DLD1 (cell line): ENCODE measurements at regions not wholly inside any gene's neighbourhood (a gene's known extent, or its start where the extent isn't known, plus 50 kb on each side); places are given as distances from the start of the nearest gene placed in this dataset.
"Not testable (repeated sequence)": the region's sequence is repeated elsewhere in the genome, so short reads cannot be mapped to it uniquely, and the experiment has no call there.

Source experiments
- in situ Hi-C: cut with HindIII; loops from 2 replicates; pipeline ENCODE4 v1.10.0; 2017; ENCODE audit warnings: low sequenced_read_pairs

DNA sequence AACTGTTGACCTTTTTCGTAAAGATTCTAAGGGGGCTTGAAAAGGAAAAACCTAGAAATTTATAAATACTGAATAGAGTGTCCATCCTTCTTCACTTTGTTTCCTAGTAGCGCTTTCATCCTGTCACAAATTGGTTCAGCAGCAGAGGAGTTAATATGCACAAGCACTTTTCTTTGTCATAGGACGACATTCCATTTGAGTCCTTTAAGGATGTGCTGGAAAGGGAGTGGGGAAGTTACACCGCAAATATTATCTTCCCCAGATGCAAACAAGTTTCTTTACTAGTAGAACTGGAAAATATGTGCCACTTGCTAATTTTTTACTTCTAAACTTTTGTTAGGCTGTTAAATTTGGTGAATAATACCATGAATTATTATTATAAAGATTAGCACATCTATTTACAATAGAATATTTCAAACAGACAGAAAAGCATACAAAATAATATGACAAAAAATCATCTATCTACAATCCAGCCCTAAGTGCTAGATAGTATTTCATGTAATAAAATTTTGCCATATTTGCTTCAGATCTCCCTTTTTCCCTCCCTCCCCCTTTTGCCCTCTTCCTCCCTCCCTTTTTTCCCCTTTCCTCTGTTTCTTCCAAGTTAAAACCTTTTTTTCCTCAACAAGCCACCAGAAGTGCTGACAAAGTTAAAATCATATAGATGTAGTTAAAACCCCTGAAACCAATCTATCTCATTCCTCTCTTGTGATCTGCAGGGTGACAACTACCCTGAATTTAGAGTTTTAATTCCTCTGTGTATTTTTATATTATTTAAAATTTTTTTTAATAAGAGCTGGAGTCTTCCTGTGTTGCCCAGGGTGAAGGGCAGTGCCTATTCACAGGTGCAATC is 50.5 kb upstream of the MAP4K3 start:
- in situ Hi-C loops = no loop called here

DNA sequence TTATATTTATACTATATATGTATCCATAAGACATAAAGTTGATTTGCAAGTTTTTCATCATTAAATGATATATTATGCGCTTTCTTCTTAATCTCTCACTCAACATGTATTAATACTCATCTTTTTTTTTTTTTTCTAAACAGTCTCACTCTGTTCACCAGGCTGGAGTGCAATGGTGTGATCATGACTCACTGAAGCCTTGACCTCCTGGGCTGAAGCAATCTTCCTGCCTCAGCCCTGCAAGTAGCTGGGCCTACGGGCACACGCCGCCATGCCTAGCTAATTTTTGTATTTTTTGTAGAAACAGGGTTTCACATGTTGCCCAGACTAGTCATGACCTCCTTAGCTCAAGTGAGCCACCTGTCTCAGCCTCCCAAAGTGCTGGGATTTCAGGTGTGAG is 51.4 kb upstream of the MAP4K3 start:
- in situ Hi-C loops = no loop called here

DNA sequence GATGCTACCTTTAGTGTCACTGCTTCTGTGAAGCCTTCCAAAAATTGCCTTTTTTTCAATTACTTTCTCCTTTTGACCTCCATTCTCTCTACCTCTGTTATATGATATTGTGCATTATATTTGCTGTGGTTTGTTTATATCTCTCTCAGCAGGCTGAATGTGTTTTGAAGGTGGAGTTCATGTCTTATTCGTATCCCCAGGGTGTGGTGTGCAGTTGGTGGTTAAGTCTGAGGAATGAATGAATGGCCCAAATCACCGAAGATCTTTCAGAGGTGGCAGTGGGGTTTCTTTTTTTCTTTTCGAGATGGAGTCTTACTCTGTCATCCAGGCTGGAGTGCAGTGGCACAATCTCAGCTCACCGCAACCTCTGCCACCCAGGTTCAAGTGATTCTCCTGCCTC is 53.5 kb upstream of the MAP4K3 start:
- in situ Hi-C loops = no loop called here

DNA sequence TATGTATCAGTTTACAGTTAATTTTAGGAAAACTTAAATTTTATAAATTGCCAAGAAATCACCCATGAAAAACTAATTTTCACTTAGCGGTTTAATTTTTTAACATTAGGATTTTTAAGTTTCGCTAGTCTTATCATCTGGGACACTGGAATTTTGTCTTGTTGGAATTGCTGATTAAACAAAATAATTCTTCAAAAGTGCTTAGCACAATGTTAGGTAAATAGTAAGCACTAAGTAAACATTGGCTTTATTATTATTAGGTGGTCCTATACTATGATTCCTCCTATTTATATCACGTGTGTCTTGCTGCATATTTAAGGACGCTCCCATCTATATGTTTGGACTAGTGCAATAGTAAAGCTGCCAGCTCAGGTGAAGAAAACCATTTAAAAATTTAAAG is 54.6 kb upstream of the MAP4K3 start:
- in situ Hi-C loops = no loop called here

DNA sequence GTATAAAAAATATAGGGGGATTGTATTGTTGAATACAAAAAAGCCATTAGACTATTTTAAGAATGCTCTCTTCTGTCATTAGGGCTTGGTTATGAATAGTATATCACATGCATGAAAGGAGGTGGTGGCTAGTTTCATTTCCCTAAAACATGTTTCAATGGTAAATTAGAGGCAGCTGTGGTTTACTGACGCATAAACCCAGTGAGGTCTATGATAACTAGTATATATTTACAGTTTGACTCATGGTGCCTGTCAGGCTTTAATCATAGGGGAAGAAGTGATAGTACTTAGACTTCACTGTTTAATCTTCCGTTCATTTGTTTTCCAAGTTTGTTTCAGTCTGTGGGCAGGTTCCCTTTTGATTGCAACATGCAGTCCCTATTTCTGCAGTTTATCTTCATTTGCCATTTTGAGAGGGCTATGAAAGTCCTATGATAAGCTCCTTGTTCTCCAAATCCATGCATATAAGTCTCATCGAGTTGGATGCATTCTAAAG is 55.1 kb upstream of the MAP4K3 start:
- in situ Hi-C loops = no loop called here

DNA sequence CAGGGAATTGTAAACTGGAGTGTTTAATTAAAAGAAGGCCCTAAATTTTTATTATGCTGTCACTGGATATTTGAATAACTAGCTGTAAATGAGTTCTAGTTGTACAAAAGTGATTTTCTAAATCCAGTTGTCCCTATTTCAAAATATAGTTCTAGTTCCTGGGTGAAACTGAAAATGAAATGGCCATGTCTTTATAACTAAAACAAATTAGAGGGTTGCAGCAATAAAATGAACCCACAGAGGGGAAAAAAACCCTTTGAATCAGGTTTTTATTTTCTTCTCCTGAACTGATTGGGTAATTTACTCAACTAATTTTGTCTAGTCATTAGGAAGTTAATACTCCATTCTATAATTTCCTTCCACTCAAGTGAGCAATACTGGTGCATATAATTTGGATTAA is 55.6 kb upstream of the MAP4K3 start:
- in situ Hi-C loops = no loop called here

DNA sequence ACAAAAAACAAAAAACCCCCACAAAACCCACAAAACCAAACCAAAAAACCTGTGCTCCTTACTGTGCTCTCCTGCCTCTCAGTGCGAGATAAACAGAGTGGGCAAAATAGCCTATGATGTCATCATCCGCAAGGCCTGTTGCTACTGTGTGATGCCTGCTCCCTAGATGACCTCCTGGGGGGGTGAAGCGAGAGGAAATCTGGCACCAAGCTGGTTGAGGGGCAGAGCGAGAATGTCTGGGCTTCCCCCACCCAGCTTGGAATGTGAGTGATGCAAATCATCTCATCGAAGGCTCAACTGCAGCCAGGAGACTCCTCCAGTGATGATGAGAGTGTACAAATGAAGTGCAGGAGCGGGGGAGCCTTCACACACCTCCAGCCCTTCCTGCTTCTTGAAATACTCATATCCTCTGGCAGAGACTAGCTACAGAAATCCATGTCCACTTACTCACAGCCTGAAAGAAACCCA is 57.7 kb upstream of the MAP4K3 start:
- in situ Hi-C loops = no loop called here

DNA sequence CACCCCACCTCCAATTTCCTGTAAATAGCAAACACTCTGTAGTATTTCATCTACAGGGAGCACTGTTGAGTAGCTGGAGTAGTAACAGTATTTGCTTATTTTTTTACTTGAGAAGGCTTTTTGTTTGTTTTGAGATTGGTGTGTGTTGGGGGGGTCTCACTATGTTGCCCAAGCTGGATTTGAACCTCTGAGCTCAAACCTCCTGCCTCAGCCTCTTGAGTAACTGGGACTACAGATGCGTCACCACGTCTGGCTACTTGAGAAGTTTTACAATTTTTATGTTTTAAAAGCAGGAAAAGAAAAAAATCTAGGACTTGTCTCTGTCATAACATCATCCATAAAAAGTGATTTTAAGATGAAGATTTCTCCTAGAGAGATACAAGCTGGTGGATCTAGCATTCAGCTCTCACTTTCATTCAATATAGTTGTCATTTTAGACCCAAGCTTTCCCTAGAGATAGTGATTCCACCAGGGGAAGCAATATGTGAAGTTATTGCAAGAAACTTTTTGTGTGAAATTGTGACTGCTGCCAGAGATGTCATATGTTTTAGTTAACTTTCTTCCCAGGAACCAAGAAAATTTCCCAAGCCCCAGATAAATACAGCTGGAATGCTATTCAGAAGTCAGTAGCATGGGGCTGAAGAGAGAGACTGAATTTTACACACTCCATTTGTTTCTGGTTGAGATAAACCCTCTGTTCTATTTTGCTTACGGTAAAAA is 60.2 kb upstream of the MAP4K3 start:
- in situ Hi-C loops = no loop called here

DNA sequence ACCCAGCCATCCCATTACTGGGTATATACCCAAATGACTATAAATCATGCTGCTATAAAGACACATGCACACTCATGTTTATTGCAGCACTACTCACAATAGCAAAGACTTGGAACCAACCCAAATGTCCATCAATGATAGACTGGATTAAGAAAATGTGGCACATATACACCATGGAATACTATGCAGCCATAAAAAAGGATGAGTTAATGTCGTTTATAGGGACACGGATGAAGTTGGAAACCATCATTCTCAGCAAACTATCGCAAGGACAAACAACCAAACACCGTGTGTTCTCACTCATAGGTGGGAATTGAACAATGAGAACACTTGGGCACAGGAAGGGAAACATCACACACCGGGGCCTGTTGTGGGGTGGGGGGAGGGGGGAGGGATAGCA is 61.1 kb upstream of the MAP4K3 start:
- in situ Hi-C loops = not testable (repeated sequence)

DNA sequence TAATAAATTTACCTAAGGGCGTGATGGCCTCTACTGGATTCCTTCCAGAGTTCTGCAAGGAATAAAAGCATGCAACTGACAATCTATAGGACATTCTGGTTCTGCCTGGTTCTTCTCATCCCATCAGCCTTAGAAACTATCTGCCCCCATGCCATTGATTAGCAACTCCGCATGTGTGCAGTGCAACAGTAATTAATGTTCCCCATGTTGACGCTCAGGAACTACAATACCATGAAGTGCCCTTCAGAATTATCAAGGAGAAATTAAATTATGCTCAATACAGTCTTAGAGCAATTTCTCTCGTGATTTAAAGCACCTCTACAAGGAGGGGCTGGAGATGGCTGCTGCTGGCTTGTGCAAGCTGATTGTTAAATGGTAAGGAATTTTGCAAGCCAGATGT is 61.7 kb upstream of the MAP4K3 start:
- in situ Hi-C loops = no loop called here

DNA sequence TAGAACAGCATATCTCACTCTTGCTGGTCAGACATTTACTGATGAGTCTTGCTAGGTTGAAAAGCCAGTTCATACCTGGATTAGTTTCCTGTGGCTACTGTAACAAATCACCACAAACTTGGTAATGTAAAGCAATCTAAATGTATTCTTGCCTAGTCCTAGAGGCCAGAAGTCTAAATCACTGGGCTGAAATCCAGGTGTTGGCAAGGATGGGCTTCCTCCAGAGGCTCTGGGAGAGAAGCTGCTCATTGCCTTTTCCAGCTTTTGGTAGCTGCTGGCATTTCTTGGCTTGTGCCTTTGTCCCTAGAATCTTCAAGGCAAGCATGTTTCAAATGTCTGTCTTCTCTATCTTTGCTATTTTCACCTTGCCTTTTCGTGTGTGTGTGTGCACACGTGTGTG is 62.3 kb upstream of the MAP4K3 start:
- in situ Hi-C loops = no loop called here

DNA sequence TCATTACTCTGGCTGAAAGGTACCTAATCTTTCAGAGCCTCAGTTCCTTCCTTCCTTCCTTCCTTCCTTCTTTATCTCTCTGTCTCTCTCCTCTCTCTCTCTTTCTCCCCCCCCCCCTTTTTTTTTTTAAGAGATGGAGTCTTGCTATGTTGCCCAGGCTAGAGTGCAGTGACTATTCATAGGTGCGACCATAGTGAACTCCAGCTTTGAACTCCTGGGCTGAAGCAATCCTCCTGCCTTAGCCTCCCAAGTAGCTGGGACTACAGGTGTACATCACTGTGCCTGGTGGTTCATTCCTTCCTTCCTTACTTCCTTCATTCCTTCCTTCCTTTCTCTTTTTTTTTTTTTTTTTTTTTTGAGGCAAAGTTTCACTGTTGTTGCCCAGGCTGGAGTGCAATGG is 64.3 kb upstream of the MAP4K3 start:
- in situ Hi-C loops = loop anchor here (25.0 kb wide), 1 partner anchor 236 kb away; no protein-coding TSS in a partner anchor

DNA sequence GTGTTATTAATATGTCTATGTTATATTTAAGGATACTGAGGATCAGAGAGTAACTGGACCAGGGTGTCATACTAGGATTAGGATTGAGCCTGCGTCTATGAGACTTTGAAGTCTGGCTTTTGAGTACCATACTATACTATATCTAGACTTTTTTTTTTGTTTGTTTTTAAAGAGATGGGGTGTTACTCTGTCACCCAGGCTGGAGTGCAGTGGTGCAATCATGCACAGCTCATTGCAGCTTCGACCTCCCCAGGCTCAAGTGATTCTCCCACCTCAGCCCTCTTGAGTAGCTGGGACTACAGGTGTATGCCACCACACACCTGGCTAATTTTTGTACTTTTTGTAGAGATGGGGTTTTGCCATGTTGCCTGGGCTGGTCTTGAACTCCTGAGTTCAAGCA is 66.2 kb upstream of the MAP4K3 start:
- in situ Hi-C loops = loop anchor here (25.0 kb wide), 1 partner anchor 234 kb away; no protein-coding TSS in a partner anchor

DNA sequence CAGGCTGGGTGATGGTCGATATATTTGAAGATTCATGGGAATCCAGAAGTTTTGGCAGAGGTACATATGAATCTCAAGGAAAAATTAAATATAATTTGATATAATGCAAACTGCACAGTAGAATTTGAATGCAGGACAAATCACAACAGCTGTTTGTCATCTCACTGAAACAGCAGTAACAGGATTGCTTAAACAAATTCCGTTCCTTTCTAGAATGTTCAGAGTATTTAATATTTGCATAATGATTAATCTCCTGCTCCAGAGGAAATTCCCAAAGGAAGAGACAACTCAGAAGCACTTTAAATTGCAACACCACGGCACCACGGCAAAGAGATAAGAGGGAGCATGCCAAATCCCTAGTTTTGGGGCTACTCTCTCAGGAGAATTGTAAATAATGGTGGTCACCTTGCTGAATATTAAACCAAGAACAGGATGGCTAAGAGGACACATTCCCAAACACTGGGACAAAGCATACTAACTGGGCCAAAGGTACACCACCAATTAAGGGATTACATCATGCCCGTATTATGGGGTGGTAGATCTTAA is 67.8 kb upstream of the MAP4K3 start:
- in situ Hi-C loops = loop anchor here (25.0 kb wide), 1 partner anchor 232 kb away; no protein-coding TSS in a partner anchor

DNA sequence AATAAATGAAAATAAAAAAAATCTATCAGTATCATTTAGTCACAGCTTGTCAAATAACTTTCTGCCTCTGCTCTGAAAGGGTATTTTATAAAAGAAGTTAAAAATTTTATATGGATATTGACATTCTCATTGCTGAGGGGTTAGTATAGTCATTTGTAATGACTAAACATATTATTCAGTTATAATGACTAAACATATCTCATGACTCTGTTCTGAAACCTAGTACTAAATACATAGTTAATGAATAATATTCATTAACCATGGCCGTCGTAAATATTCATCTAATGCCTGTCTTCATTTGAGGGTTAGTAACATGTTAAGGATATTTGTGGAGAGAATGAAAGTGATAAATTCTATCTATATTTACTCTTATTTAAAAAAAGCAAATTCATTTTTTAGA is 69.1 kb upstream of the MAP4K3 start:
- in situ Hi-C loops = loop anchor here (25.0 kb wide), 1 partner anchor 231 kb away; no protein-coding TSS in a partner anchor

DNA sequence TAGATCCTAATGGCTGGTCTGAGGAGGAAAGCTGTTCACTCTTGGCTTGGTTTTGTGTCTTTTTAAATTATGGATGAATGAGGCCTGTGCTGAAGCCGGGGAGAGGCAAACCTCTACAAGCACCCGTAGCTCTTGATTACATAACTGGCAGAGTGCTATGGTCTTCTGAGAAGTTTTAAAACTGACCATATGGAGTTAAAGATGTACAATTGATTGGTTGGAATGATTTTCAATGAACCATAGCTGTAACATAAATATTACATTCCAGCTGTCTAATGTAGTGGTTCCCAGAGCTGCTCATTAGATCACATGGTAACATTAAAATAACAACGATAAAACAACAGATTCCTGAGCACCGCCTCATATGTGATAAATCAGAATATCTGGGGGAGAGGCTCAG is 71.1 kb upstream of the MAP4K3 start:
- in situ Hi-C loops = loop anchor here (25.0 kb wide), 1 partner anchor 229 kb away; no protein-coding TSS in a partner anchor

DNA sequence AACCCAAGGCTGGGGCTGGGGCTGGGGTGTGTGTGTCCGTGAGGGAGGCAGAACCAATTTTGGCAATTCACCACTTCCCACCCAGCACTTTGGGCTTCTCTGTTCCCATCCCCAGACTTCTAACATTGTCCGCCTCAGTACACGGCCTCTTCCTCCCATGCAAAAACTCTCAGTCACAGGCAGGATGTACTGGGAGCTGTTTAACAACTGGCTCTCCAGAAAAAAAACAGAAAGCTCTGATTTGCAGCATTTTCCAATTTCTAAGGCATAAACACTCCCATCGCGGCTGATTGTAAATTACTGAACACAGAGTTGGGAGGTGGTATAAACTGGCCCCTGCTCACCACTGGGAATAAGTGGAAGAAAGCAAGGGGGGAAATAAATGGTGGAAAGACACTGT is 73.1 kb upstream of the MAP4K3 start:
- in situ Hi-C loops = loop anchor here (25.0 kb wide), 1 partner anchor 227 kb away; no protein-coding TSS in a partner anchor

DNA sequence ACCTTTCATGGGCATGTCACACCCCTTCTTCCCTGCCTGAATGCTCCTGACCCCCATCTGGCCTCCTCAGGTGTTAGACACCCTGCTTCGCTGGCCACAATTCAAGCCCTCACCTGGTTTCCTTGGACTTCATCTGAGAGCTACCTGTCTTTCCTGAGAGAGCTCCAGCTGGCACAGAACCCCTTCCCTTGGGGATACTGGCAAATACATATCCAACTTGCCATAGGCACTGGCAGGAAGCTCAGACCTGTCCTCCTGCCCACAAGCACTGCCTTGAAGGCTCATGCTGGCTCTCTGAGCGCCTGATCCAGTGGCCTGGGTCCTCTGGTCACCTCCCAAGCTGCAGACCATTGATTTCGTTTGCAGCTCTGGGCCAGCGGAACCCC is 74.1 kb upstream of the MAP4K3 start:
- in situ Hi-C loops = loop anchor here (25.0 kb wide), 1 partner anchor 226 kb away; no protein-coding TSS in a partner anchor

DNA sequence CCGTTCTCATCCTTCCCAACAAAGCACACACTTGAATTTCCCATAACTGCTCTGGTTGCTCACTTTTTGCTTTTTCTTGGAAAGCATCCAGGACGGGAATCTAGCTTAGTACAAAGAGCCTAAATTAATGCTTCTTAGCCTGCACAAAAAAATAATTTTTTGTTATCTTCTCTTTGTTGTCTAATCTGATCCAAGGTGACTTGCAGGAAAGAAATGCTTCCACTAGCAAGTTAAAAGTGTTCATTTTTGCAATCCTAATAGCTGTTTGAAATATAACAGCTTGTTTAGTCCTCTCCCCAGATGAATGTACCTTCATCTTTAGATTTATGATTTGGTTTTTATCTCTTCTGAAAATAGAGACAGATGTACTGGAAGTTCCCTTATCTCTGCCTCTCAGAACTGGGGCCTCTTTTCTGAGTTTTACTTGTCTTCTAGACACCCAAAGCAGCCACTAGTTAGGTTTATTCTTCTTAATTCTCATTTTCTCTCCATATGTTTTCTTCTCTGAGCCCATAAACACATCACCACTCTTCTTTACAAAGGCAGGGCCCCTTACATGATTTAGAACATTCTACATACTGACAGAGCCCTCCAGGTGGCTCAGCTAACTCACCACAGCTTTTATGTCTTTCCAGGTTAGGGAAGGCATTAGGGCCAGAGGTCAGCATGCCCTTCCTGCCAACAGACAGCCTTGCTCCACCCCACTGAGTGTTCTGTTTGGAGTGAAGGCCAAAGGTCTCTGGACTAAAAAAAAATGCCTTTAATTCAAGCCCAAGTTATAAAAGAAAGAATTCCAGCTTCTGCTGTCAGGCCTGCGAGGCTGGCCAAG is 74.7 kb upstream of the MAP4K3 start:
- in situ Hi-C loops = loop anchor here (25.0 kb wide), 1 partner anchor 225 kb away; no protein-coding TSS in a partner anchor

DNA sequence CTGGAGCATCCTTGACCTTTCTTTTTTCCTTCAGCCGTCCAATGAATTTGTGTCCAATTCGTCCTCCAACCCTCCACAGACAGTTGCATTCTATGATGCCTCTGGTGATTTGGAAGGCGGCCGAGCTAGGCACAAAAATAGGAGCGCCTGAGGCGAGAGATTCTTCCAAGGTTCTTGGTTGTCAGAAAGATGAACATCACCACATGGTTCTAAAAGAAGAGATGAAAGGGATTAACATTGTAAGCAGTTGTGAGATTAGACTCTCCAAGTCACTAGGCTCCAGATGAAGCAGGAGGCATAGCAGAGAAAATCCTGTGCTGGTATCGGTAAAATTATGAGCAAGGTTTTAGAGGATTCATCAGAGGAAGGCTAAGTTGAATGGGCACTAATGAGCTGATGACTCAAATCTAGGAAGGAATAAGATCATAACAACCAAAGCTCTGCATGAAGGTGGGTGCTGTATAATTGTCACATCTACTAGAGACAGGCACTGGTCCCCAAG is 75.4 kb upstream of the MAP4K3 start:
- in situ Hi-C loops = loop anchor here (25.0 kb wide), 1 partner anchor 225 kb away; no protein-coding TSS in a partner anchor
